HG02852 (cell line): ENCODE measurements at regions not wholly inside any gene's neighbourhood (a gene's known extent, or its start where the extent isn't known, plus 50 kb on each side); places are given as distances from the start of the nearest gene placed in this dataset.

Experiments used
- ATAC-seq: cut with Tn5 transposase; IDR thresholded peaks from one replicate; pipeline ENCODE4 v1.9.1; 2021; ENCODE audit warnings: mild to moderate bottlenecking, moderate library complexity; ENCODE audit not compliant: unreplicated experiment

- no peak for ATAC-seq
Measured at GRCh38 chr9:19600538-19600937, 188.3 kb downstream of the SLC24A2 start.

- ATAC-seq, result no peak
Measured at GRCh38 chr9:19598722-19599121, 189.9 kb downstream of the ACER2 start.

GRCh38 chr9:19597176-19597575 is 188.4 kb downstream of the ACER2 start:
- no peak for ATAC-seq

GRCh38 chr9:19595003-19595402 is 186.2 kb downstream of the ACER2 start:
- ATAC-seq, result no peak

GRCh38 chr9:19587678-19588077 is 178.9 kb downstream of the ACER2 start:
- ATAC-seq, result no peak

- ATAC-seq, result no peak
Measured at GRCh38 chr9:19583890-19584289, 175.1 kb downstream of the ACER2 start.

- no peak for ATAC-seq
Measured at GRCh38 chr9:19577411-19577810, 168.6 kb downstream of the ACER2 start.

GRCh38 chr9:19568946-19569345 is 160.1 kb downstream of the ACER2 start:
- no peak for ATAC-seq

GRCh38 chr9:19564396-19565061 is 155.7 kb downstream of the ACER2 start:
- no peak for ATAC-seq

GRCh38 chr9:19555214-19555613 is 146.4 kb downstream of the ACER2 start:
- ATAC-seq, result no peak

GRCh38 chr9:19554529-19554928 is 145.7 kb downstream of the ACER2 start:
- no peak for ATAC-seq

GRCh38 chr9:19553441-19553840 is 144.6 kb downstream of the ACER2 start:
- ATAC-seq, result no peak

- no peak for ATAC-seq
Measured at GRCh38 chr9:19552282-19553105, 143.7 kb downstream of the ACER2 start.

- peak; percentile 78 for ATAC-seq
Measured at GRCh38 chr9:19551124-19551929, 142.5 kb downstream of the ACER2 start.

- ATAC-seq, result no peak
Measured at GRCh38 chr9:19550009-19550408, 141.2 kb downstream of the ACER2 start.

GRCh38 chr9:19533373-19533772 is 124.6 kb downstream of the ACER2 start:
- no peak for ATAC-seq

GRCh38 chr9:19527663-19528062 is 118.9 kb downstream of the ACER2 start:
- ATAC-seq, result no peak

GRCh38 chr9:19522558-19522957 is 113.7 kb downstream of the ACER2 start:
- no peak for ATAC-seq

- ATAC-seq, result no peak
Measured at GRCh38 chr9:19521205-19521604, 112.4 kb downstream of the ACER2 start.

GRCh38 chr9:19517202-19517942 is 108.6 kb downstream of the ACER2 start:
- no peak for ATAC-seq

GRCh38 chr9:19516348-19516747 is 107.5 kb downstream of the ACER2 start:
- no peak for ATAC-seq
